ENCODE measurements at regions not wholly inside any gene's neighbourhood (a gene's known extent, or its start where the extent isn't known, plus 50 kb on each side); places are given as distances from the start of the nearest gene placed in this dataset.

GRCh38 chr13:103969520-103970050, 903.4 kb upstream of the SLC10A2 start:
- DNase-seq (ENCODE audit: low spot score): no peak

DNA sequence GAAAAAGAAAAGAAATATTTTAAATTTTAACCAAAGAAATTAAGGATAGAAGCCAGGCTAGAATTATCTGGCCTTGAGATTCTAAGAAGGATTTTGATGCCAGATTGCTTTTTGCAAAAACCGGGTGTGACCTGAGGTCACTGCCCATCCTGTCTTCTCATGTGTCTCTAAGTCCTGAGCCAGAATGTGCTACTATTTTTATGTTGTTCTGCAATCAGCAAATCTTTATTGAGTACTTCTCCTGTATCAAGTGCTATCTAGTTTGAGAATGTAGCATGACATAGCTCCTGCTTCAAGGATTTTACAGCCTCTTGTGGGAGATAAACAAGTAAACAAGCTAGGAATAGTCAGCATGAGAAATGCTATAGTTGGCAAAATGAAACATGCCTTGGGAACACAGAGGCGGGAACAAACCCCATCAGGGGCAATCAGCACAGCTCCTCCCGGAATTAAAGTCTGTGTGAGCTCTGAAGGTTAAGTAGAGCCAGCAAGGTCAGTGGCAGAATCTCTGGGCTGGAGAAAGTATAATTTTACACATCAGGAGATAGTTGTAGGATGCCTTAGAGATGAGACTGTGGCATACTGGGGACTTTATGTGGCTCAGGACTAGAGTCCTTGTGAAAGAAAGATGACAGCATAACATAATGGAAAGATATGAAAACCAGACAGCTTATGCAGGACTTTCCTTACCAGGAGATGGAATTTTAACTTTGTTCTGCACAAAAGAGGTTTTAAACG, 899.5 kb upstream of the SLC10A2 start:
- DNase-seq (ENCODE audit: low spot score): no peak

- no peak for DNase-seq (ENCODE audit: low spot score)
Observed at GRCh38 chr13:103961784-103962183, 895.6 kb upstream of the SLC10A2 start.

GRCh38 chr13:103961129-103961528, 894.9 kb upstream of the SLC10A2 start:
- DNase-seq (ENCODE audit: low spot score): no peak

- DNase-seq (ENCODE audit: low spot score): no peak
Observed at GRCh38 chr13:103960001-103960400, 893.8 kb upstream of the SLC10A2 start.

DNA sequence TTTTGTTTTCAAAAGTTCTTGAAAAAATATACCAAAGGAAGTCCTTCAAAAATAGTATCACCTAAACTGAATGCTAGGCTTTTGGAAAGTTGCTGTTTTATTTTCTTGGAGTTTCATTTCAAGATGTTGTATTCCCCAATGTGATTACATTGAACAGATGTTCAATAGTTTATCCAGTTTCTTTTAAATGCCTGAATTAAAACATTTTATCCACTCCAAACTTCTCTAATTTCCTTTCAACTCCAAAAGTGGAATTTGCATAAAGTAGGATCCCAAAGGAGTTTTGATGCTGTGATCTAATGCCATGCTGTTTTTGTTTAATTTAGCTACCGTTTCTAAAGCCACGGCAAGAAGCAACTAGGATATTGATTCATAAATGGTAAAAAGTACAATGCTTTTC, 892.5 kb upstream of the SLC10A2 start:
- DNase-seq (ENCODE audit: low spot score): no peak

- DNase-seq (ENCODE audit: low spot score): no peak
Observed at GRCh38 chr13:103957939-103958338, 891.7 kb upstream of the SLC10A2 start.

- no peak for DNase-seq (ENCODE audit: low spot score)
Observed at GRCh38 chr13:103953859-103954258, 887.6 kb upstream of the SLC10A2 start.

GRCh38 chr13:103952183-103952582, 886.0 kb upstream of the SLC10A2 start:
- DNase-seq (ENCODE audit: low spot score): no peak

DNA sequence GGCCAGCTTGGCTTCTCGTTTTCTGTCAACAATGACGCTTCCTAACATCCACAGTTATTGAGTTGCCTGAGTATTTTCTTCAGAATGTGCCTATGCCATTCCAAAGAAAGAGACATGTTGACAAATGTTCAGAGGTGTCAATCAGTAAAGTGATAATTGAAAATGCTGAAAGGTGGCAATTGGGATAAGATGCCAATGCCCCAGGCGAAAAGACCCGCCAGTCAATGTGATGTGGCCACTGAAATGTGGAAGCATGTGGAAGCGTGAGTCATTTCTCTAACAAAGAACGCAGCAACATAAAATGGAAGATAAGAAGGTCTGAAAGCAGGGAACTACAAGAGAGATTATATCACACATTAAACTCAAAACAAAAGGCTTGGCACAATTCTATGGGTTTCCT, 882.2 kb upstream of the SLC10A2 start:
- DNase-seq (ENCODE audit: low spot score): no peak

GRCh38 chr13:103945836-103946235, 879.6 kb upstream of the SLC10A2 start:
- DNase-seq (ENCODE audit: low spot score): no peak

GRCh38 chr13:103941506-103942140, 875.4 kb upstream of the SLC10A2 start:
- no peak for DNase-seq (ENCODE audit: low spot score)

DNA sequence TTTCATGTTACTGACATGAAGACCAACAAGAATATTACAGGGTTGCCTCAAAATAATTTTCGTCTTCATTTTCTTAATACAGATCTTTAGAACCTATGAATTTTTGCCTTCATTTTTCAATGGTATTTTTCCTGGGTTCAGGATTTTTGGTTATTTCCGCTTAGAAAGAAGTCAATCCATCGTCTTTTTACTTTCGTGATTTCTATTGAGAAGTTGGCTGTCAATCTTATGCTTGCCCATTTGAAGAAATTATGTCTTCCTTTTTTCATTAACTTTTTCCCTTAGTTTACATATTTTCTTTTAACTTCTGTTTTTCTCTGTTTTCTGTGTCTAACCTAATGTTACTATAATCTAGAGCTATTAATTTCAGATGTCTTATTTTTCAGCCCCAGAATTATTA, 868.9 kb upstream of the SLC10A2 start:
- no peak for DNase-seq (ENCODE audit: low spot score)

- no peak for DNase-seq (ENCODE audit: low spot score)
Observed at GRCh38 chr13:103931885-103932284, 865.7 kb upstream of the SLC10A2 start.

- DNase-seq (ENCODE audit: low spot score): no peak
Observed at GRCh38 chr13:103931331-103931845, 865.2 kb upstream of the SLC10A2 start.

DNA sequence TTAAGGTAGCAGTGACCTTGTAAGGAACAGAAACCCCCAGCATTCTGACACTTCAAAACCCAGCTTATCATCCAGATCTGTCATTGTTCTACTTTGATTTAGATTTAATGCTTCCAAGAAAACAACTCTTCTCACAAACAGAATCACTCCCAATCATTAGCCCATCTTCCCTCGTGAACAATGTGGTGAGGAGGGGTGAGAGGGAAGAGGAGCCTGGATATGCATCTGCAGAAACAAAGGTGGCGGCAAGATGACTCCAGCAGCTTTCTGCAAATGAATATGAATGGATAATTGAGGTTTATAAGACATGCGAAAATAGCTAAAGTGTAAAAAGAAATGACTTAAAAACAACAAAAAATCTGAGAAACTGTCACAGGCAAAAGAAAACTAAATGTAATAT, 859.9 kb upstream of the SLC10A2 start:
- DNase-seq (ENCODE audit: low spot score): no peak

GRCh38 chr13:103908911-103909310, 842.7 kb upstream of the SLC10A2 start:
- DNase-seq (ENCODE audit: low spot score): no peak

- no peak for DNase-seq (ENCODE audit: low spot score)
Observed at GRCh38 chr13:103908274-103908673, 842.1 kb upstream of the SLC10A2 start.

GRCh38 chr13:103903790-103904189, 837.6 kb upstream of the SLC10A2 start:
- no peak for DNase-seq (ENCODE audit: low spot score)

GRCh38 chr13:103898481-103898880, 832.3 kb upstream of the SLC10A2 start:
- no peak for DNase-seq (ENCODE audit: low spot score)

DNA sequence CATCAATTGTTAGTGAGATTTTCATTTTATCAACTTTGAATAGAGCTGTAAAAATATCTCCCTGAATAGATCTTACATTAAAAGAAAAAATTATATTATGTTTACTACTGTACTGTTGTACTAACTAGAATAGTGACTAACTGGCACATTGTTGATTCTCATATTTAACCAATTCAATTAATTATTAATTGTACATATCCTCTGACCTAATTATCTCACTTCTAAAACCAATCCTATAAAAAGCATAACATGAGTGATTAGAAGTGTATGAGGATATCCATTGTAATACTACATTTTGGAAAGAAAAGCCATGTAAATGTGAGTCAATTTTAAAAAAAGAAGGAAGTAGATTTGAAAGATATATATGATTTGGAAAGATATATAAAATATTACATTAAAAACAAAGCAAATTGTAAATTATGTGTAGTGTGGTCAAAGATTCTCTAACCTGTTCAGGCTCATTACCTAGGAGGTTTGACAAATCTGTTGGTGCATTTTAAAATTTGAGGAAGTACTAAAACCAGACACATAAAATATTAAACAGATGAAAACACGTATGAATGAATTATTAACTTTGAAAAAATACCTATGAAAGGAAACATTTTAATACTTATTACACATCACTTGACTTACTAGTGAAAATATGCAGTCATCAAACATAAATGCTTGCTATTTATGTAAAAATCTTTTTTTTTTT, 829.8 kb upstream of the SLC10A2 start:
- DNase-seq (ENCODE audit: low spot score): no peak

DNA sequence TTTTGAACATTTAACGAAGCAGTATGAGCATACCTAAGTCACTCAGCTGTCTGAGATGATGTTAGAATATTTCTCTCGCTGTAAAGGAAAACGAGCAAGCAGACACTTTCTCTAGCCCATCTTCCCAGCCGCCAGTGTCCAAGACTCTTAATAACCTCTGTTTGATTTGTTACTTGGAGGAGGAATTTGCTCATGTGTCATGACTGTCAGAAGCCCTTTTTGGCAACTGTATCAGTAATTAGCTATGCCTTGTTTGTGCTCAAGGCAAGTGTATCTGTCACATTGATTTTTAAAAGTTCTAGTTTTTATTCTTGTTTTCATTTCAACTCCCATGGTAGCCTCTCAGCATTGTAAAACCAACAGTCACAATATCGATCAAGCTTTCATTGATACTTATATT, 828.4 kb upstream of the SLC10A2 start:
- DNase-seq (ENCODE audit: low spot score): no peak
